SU-DHL-6 (cell line): ENCODE measurements at regions not wholly inside any gene's neighbourhood (a gene's known extent, or its start where the extent isn't known, plus 50 kb on each side); places are given as distances from the start of the nearest gene placed in this dataset.

Experiments
- H2AFZ ChIP-seq: fragments of 200-600 bp; sonication (generic); 2 replicates; pipeline ENCODE4 v1.6.1; 2014; ENCODE audit warnings: low read depth, mild to moderate bottlenecking, moderate library complexity, mixed read lengths, antibody characterized with exemption, low read length; ENCODE audit not compliant: severe bottlenecking
- H3F3A ChIP-seq: fragments of 200-600 bp; shearing (Covaris generic); 2 replicates; pipeline ENCODE4 v1.6.0; 2016; ENCODE audit warnings: antibody characterized with exemption, mild to moderate bottlenecking; ENCODE audit not compliant: insufficient read depth
- H3K27ac ChIP-seq: fragments of 200-600 bp; sonication (generic); 2 replicates; pipeline ENCODE4 v1.5.1; 2016; ENCODE audit warnings: low read depth, mild to moderate bottlenecking, low read length, moderate library complexity, mixed read lengths
- H3K27me3 ChIP-seq: fragments of 200-600 bp; sonication (generic), shearing (Covaris generic); 2 replicates; pipeline ENCODE4 v1.6.0; 2014; ENCODE audit warnings: mild to moderate bottlenecking, low read length
- H3K36me3 ChIP-seq: fragments of 200-600 bp; sonication (generic); 2 replicates; pipeline ENCODE4 v1.6.1; 2014; ENCODE audit warnings: mild to moderate bottlenecking, low read length, mixed read lengths
- H3K4me2 ChIP-seq: fragments of 300-600, 200-600 bp; shearing (Covaris generic), sonication (generic); 2 replicates; pipeline ENCODE4 v1.6.0; 2014; ENCODE audit warnings: low read length, low read depth, mild to moderate bottlenecking; ENCODE audit not compliant: poor library complexity, severe bottlenecking
- H3K4me3 ChIP-seq: fragments of 200-600 bp; sonication (generic); 2 replicates; pipeline ENCODE4 v1.5.1; 2014; ENCODE audit warnings: antibody characterized with exemption, low read length, mild to moderate bottlenecking, mixed read lengths; ENCODE audit not compliant: insufficient read depth, poor library complexity, severe bottlenecking
- H3K79me2 ChIP-seq: fragments of 200-600 bp; sonication (generic); 2 replicates; pipeline ENCODE4 v1.6.1; 2014; ENCODE audit warnings: mild to moderate bottlenecking, low read length, moderate library complexity; ENCODE audit not compliant: insufficient read depth
- H3K9ac ChIP-seq: fragments of 200-600 bp; sonication (generic); 2 replicates; pipeline ENCODE4 v1.7.0; 2014; ENCODE audit warnings: mild to moderate bottlenecking, low read length
- H3K9me2 ChIP-seq: fragments of 200-600 bp; sonication (generic); replicated peaks from 2 replicates; pipeline ENCODE4 v1.6.1; 2014; ENCODE audit warnings: low read length; ENCODE audit not compliant: insufficient read depth
- H3K9me3 ChIP-seq: fragments of 200-600 bp; sonication (generic); 2 replicates; pipeline ENCODE4 v1.6.1; 2014; ENCODE audit warnings: low read length, mixed read lengths; ENCODE audit not compliant: insufficient read depth
- H4K20me1 ChIP-seq: fragments of 200-600 bp; sonication (generic); 2 replicates; pipeline ENCODE4 v1.6.1; 2014; ENCODE audit warnings: low read depth, mild to moderate bottlenecking, antibody characterized with exemption, low read length, moderate library complexity, mixed read lengths
- EZH2phosphoT487 ChIP-seq: fragments of 200-600 bp; sonication (generic), shearing (Covaris generic); conservative IDR thresholded peaks from 2 replicates; pipeline ENCODE4 v1.6.1; 2018; ENCODE audit warnings: mild to moderate bottlenecking, antibody characterized with exemption, low read length, moderate library complexity, mixed read lengths
- TF ChIP-seq, protein P1 (sequence below): fragments of 200-600 bp; sonication (generic); IDR thresholded peaks from one replicate; pipeline ENCODE4 v1.5.1; 2017; ENCODE audit warnings: antibody characterized with exemption, mild to moderate bottlenecking, low read length, moderate library complexity; ENCODE audit not compliant: insufficient read depth, poor library complexity, severe bottlenecking

DNA sequence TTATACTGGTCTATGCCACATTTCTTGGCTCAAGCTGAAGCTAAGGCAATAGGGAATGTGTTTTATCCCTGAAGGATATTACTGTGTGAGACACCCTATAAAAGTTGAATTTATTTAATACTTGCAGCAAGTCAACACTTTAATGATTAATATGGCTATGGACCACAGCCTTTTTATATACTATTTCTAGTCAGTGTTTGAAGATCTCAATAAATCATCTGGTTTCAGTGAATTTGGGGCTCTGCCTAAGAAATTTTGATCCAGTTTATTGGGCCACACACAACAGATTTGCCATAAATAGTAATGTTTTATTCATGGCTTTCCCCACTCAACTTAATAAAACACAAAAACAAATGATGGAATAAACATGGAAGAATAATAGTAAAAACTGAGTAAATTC lies 698.3 kb downstream of the ADGRL2 start:
- Histone ChIP-seq H3F3A (no peaks in the 10 kb centered on the region), H3K79me2 (no peaks in the 10 kb centered on the region), H3K9me3 (peaks cover 27% of the 10 kb centered on the region; the same call in 1 of the 2 replicates), H3K27ac (no peak overlapping the region), H2AFZ (no peak overlapping the region), H3K9ac (no peak overlapping the region), H3K36me3 (0 out of 2 replicates have a peak, but pooled peaks cover 2% of the 10 kb centered on the region), H3K27me3 (no peaks in the 10 kb centered on the region), H3K4me3 (no peak overlapping the region), H3K9me2 (no peaks in the 10 kb centered on the region), H3K4me2 (no peak overlapping the region), H4K20me1 (no peaks in the 10 kb centered on the region)
- TF ChIP-seq, protein P1, sequence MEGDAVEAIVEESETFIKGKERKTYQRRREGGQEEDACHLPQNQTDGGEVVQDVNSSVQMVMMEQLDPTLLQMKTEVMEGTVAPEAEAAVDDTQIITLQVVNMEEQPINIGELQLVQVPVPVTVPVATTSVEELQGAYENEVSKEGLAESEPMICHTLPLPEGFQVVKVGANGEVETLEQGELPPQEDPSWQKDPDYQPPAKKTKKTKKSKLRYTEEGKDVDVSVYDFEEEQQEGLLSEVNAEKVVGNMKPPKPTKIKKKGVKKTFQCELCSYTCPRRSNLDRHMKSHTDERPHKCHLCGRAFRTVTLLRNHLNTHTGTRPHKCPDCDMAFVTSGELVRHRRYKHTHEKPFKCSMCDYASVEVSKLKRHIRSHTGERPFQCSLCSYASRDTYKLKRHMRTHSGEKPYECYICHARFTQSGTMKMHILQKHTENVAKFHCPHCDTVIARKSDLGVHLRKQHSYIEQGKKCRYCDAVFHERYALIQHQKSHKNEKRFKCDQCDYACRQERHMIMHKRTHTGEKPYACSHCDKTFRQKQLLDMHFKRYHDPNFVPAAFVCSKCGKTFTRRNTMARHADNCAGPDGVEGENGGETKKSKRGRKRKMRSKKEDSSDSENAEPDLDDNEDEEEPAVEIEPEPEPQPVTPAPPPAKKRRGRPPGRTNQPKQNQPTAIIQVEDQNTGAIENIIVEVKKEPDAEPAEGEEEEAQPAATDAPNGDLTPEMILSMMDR = no peak
- no peak for TF ChIP-seq EZH2phosphoT487

GRCh38 chr1:82494117-82494516 lies 693.4 kb downstream of the ADGRL2 start:
- H3K27ac ChIP-seq = no peak overlapping the region
- H2AFZ ChIP-seq = no peak overlapping the region
- H3K36me3 ChIP-seq = peaks cover 3% of the 10 kb centered on the region; the same call in 1 of the 2 replicates
- no peaks in the 10 kb centered on the region for H3K9me2 ChIP-seq
- H3K4me3 ChIP-seq = no peak overlapping the region
- H3K4me2 ChIP-seq = no peak overlapping the region
- H3K9me3 ChIP-seq = peaks cover 32% of the 10 kb centered on the region; the same call in 1 of the 2 replicates
- no peaks in the 10 kb centered on the region for H4K20me1 ChIP-seq
- TF ChIP-seq, protein P1 = no peak
- TF ChIP-seq EZH2phosphoT487 = no peak
- no peak overlapping the region for H3K9ac ChIP-seq
- H3F3A ChIP-seq = no peaks in the 10 kb centered on the region
- H3K27me3 ChIP-seq = no peaks in the 10 kb centered on the region
- H3K79me2 ChIP-seq = no peaks in the 10 kb centered on the region

GRCh38 chr1:82492159-82492558 lies 691.4 kb downstream of the ADGRL2 start:
- Histone ChIP-seq H4K20me1 (no peaks in the 10 kb centered on the region), H3K36me3 (peaks cover 3% of the 10 kb centered on the region; the same call in 1 of the 2 replicates), H3F3A (no peaks in the 10 kb centered on the region)

More at GRCh38 chr1:82492159-82492558, 691.4 kb downstream of the ADGRL2 start:
- no peak overlapping the region for H3K4me2 ChIP-seq
- no peak overlapping the region for H3K4me3 ChIP-seq
- no peak overlapping the region for H3K27ac ChIP-seq
- peak overlapping the region; percentile 16 for H2AFZ ChIP-seq
- no peaks in the 10 kb centered on the region for H3K79me2 ChIP-seq
- TF ChIP-seq EZH2phosphoT487 = no peak
- TF ChIP-seq, protein P1 = no peak
- H3K27me3 ChIP-seq = no peaks in the 10 kb centered on the region
- H3K9me2 ChIP-seq = no peaks in the 10 kb centered on the region
- H3K9ac ChIP-seq = no peak overlapping the region
- peaks cover 32% of the 10 kb centered on the region; the same call in 1 of the 2 replicates for H3K9me3 ChIP-seq
